ENCODE measurements at regions not wholly inside any gene's neighbourhood (a gene's known extent, or its start where the extent isn't known, plus 50 kb on each side); places are given as distances from the start of the nearest gene placed in this dataset.
"Not testable (repeated sequence)": the region's sequence is repeated elsewhere in the genome, so short reads cannot be mapped to it uniquely, and the experiment has no call there.

DNA sequence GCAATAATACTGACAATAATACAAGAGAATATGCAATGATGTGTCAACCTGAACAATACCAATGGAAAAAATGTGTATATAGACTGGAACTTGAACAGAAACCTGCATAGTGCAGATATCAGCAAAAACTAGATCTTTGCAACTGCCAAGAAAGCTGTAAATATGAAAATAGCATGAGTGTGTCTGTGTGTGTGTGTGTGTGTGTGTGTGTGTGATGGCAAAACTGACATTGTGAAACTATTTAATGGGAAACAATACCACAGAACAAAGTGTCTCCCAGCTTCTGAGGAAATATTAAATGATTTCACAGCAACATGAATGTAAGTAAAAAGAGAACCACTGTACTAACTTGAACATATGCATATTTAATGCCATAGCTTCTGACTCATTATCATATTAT lies 558.2 kb upstream of the LINC00305 start:
- no peak for DNase-seq

DNA sequence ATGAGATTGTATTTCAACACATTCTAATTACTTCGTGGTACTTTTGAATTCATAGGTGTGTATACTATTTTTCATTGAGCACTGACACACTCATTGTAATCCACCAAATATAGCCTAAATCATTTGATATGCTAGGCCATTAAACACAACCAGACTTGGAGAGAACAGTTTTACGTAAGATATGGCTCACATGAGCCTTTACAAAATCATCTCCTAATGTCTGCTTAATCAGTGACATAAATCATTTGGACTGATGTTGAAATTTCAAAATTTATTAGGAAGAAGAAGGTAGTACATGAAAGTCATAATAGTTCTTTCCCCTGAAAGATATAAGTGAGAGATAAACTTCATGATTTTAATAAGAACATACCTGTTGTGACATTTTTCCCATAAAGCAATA lies 550.2 kb upstream of the LINC00305 start:
- DNase-seq: peak; percentile 51

DNA sequence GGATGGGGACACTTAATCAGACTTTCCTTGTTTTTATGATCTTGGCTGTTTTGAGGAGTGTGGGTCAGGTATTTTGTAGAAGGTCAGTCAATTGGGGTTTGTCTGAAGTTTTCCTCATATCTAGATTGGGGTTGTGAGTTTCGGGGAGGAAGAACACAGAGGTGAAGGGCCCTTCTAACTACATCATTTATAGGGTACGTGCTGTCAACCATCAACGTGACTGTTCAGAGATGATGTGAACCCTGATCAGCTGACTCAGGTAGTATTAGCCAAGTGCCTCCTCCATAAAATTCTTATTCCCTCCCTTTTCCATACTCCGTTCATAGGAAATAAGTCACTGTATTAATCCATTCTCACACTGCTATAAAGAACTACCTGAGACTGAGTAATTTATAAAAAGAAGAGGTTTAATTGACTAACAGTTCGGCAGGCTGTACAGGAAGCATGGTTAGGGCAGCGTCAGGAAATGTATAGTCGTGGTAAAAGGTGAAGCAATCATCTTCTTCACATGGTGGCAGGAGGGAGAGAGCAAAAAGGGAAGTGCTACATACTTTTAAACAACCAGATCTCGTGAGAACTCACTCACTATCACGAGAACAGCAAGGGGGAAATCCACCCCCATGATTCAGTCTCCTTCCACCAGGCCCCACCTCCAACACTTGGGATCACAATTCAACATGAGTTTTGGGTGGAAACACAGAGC lies 547.1 kb upstream of the LINC00305 start:
- no peak for DNase-seq

DNA sequence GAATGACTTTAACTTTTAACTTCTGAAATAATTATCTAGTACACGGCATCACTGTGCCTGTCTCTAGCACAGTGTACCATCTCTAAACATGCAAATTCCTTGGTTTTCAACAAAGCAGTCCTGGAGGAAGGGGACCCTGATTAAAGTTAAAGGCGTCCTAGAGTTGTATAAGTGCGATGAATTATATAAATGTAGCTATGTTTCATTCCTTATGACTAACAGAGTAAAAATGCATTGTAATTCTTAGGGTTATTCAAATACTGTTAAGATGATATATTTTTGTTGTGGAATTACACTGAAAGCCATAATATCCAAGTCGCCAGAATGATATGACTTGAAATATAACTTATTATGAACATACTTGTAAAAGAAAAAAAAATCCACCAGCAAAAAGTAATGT lies 544.9 kb upstream of the LINC00305 start:
- peak; percentile 62 for DNase-seq

DNA sequence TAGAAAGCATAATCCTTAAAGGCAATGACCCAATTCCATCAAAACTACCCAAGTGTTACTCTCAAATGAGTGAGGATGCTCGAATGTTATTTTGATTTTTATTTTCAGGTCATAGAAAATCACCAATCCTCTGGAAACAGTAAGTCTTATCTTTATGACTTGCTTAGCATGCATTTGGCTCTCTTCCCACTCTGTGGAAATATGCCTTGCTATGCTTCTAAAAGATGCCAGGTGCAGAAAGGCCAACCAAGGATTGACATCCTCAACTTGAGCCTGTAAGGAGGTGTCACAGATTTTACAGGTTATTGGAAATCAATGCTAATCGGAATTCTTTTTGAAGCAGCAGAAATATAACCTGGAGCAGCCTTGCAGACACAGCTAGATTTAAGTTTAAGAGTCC lies 543.9 kb upstream of the LINC00305 start:
- no peak for DNase-seq

DNA sequence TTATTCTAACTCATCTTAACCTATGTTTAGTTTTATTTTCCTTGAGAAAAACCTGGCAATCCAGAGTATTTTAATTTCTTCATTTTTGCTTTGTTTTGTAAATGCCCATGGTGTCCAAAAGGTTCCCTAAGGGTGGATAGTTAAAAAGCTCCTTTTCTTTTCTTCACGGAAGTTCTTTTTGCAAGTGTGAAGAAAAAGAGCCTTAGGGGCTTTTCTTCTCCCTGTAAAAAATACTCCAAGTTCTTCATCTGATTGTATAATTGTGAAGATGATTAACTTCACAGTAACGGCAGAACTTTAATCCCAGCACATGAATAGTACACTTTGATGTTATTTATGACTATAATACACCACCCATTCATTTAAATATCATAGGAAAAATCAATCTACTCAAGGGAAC lies 530.2 kb upstream of the LINC00305 start:
- no peak for DNase-seq

DNA sequence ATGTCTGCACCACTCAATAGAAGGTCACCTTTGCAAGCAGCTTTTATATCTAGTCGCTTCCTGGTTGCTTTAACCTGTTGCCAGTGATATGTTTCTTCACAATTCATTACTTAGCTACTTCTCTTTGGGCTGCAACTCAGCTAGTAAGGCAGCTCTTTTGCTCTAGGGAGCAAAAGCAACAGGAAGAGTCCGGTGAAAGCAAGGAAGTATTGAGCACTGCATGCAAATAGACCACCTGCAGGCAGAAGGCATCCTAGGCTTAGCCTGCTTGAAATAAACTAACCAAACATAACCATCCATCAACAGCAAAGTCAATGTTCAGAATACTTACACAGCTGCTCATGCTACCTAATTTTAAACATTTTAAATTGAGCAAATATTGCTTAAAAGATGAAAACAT lies 529.2 kb upstream of the LINC00305 start:
- DNase-seq: no peak

DNA sequence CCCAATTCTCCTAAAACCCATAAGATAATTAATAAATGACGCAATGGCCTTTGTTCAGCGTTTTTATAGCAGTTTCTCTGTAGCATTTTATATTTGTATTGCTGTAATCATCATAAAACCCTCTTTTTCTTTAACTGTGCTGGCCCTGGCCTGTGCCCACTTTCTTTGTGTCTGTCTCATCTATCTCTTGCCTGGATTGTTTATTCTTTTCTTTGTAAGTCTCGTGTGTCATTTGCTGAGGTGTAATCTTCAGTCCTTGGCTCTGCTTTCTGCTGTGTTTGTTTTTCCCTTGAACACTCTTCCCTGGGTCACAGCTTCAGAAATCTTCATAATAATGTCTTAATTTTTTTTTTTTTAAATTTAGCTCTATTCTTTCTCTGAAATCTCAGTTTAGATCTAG lies 525.8 kb upstream of the LINC00305 start:
- DNase-seq: no peak

DNA sequence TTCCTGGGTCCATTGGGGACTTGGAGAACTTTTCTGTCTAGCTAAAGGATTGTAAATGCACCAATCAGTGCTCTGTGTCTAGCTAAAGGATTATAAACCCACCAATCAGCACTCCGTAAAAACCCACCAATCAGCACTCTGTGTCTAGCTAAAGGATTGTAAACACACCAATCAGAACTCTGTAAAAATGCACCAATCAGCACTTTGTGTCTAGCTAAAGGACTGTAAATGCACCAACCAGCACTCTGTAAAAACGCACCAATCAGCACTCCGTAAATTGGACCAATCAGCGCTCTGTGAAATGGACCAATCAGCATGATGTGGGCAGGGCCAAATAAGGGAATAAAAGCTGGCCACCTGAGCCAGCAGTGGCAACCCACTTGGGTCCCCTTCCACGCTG lies 522.4 kb upstream of the LINC00305 start:
- not testable (repeated sequence) for DNase-seq

DNA sequence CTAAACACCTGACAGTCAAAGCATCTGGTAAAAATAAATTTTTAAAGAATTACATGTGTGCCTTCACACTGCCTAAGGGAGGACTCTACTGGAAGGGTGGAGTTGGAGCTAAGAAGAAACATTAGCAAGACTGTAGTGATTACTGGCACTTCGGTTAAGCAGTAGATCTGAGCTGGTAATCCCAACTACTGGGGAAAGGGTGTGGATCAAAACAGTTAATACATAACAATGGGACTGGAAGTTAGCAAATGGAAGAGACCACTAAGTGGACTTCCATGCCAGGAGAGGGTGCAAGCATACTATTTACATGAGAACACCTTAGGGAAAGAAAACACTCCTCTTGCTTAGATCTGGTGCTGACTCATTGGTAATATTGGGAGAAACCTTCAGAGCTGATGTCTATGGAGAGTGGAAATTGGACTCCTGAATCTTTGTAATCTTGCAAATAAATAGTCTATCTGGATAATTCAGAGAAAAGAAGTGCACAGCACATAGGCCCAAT lies 519.6 kb upstream of the LINC00305 start:
- DNase-seq: no peak

DNA sequence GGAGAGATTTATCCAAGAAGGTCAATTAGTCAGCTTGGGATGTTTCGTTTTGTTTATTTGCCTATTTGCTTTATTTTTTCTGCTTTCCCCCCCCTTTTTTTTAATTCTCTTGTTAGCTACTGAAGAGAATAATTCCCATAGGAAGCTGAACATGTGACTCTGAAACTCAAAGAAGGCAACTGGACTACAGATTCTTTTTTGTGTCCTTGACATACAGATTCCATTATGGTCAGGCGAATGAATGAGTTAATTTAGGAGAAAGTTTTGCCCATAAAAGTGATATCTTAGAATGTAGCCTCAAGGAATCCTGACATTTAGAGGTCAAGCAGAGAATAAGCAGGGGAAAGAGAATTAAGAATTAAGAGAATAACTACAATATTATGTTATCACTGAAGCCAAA lies 514.2 kb upstream of the LINC00305 start:
- DNase-seq: no peak

DNA sequence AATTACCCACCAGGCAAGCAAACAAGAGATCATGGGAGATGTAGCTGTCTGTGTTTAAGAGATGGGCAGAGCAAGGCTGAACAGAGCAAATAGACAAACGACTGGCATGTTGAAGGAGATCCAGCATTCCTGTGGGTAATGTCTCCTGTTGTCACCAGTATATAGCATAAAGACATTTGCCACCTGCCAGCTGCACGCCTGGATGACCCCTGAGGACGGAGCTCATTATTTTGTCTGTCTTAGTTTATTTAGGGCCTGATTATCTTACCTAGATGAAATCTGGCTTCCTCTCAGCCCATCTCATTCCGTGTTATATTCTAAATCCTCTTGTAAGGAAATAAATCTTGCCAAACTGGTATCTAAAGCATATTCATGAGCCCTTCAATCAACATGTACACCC lies 510.3 kb upstream of the LINC00305 start:
- no peak for DNase-seq

DNA sequence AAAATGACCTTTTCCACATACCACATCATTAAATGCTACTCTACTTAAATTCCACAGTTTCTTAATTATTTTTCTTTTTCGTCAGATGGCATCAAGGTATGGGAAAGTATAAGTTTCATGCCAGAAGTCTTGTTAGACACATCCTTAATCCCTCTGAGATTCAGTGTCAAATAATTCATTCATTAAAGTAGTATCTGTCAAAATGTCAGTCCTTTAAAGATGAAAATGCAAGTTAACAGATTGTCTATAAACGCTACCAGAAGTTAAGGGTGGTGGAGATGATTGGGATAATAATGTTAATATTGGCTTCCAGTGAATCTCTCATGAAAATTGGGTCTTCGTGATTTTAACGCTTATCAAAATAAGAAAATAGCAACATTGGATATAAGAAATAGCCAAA lies 504.2 kb upstream of the LINC00305 start:
- DNase-seq: no peak

DNA sequence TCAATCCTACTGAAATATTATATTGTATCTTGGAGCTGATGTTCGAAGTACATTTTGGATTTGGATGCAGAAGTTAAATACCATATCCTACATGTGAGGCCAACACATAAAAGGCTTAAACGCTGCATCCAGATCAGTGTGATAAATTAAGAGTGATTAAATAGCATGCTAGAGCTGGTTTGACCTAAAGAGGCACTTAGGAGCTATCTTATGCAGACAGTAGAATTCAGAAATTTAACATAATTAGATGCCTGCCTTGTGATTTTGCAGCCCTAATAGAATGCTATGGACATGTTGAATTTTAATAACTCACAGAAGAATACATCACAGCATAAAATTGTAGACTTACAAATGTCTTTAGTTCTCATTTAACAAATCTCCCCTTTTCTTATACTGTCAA lies 501.2 kb upstream of the LINC00305 start:
- DNase-seq: no peak

DNA sequence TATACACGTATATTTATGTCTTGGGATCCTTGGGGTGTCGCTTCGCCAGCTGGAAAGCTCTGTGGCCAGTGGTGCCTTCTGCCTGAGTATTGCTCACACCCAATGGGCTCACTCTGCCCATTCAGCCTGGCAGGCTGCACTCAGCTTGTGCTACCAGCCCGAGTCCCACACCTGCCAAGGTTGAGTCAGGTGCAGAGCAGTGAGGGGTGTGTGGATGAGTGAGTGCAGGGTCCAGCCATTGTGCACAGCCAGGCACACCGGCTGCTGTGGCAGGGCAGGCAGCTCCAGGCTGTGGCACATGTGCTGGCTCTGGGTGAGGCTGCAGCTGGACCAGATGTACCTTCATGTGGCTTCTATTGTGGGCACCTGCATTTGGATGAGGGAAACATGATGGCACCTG lies 496.9 kb upstream of the LINC00305 start:
- DNase-seq: no peak

DNA sequence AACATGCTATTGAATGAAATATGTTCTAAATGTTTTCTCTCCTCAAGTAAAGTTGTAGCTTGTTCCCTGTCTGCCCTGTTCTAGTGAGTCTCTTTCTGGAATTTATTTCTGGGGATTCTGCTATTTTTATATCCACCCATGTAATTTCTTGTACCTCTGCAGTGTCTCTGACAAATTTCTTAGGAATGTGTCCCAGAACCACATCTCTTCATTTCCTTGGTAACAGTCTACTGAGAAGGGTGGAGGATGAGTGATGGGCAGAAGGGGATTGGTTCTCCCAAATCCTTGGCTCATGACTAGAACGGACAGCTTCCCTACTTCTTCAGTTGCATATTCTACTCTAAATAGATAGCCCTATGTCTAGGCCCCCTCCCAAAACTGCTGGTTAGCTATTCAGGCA lies 490.6 kb upstream of the LINC00305 start:
- peak; percentile 81 for DNase-seq

DNA sequence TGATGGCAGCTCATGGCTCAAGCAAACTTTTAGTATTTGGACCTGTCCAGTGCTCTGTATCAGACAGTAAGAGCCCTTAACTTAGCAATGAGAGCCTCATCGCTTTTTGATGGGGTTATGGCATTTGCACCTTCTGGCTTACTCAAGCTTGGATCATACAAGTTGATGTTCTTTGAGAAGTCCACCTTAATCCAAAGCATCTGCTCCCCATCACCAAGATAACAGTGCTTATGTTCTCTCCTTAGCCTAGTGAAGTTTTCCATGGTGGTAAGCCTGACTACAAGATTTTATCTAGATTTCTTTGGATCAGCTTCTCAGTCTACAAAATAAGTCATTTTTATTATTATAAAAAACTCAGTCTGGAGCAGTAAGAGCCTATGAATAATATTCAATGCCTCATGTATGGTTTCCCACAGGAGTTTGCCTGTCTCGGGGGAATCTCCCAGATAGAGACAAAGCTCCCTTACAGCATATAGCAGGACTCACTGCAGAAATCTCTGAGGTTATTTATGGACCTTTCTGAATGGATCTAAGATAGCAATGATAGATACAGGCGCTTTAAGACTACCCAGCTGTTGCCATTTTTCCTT lies 472.2 kb upstream of the LINC00305 start:
- DNase-seq: peak; percentile 40

DNA sequence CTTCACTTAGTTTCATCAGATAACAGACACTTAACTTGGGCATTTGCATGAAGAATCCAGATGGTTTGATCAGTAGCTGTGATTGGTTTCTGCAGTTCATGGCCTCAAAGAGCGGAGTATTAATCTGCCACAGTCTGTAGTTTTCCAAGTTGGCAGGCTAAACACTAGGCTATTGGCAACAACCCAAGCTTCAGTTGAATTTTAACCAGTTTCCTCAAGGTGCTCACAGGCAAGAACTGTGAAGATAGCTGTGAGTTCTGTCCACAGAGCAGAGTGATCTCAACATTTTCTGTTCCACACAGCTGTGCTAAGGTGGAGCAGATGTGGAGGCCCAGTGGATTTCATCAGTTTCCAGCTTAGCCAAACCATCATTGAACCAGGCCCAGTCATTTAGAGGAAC lies 469.5 kb upstream of the LINC00305 start:
- DNase-seq: no peak

DNA sequence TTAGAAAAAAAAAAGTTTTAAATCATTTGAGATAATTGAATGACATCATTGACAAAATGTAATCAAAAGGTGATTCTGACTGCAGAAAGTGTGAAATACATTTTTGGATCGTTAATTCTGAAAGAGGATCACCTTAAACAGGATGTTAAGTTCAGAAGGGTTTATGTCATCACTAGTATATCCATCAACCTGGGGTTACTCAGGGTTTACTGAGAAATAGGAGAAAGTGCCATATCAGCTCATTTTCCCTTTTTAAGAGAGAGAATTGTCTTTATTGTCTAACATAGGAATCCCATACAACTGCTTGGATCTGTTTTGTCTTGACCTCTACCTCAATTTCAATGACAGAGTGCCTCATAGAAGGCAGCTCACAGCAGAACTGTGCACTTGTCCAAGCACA lies 466.1 kb upstream of the LINC00305 start:
- no peak for DNase-seq

DNA sequence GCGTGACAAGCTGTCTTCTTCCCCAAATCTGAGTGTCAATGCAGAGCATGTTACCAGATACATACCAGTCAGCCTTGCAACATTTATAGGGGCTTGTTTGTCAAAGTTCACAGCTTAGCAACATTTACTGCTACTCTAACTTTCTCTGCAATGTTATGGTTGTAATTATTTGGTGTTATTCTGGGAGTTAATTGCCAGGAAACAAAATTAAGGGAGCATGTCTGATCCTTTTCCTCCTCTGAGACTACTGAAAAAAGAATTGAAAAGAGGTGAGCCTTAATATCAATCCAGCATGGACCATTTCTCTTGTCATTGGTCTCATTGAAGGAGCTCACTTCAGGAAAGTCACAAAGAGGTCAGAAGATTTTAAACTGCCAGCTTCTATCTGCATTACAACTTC lies 465.6 kb upstream of the LINC00305 start:
- no peak for DNase-seq

DNA sequence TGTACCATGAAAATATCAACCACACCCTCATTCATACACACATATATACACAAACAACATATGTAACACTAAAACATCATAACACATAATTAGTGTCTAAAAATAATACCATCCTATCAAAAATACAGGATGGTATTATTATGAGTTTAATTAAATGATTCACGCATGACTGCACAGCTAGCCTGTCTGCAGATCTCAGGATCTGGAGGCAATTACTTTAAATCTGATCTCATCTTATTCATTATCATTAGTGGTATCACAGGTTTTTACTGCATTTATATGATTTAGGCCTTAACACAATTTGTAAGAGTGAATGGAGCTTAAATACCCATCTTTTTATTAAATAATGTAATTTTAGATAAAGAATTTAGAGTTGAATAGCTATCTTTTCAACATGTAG lies 443.4 kb upstream of the LINC00305 start:
- DNase-seq: no peak

DNA sequence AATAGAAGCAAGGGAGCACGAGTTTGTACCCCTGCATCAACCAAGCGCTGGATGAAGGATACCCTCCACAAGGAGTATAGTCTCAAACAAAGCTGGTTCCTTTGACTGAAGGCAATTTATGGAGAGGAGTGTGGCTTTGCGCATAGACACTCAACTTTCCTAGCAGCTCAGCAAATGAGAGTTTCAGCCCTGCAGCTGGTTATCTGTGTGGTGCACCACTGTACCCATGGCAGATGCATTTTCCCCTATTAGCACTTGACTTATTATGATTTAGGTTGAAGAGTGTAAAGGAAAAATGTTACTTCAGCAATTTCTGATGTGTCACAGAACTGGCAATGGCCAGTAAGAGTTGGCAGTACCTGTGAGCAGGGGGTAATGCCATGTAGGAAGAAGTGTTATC lies 440.1 kb upstream of the LINC00305 start:
- DNase-seq: no peak

DNA sequence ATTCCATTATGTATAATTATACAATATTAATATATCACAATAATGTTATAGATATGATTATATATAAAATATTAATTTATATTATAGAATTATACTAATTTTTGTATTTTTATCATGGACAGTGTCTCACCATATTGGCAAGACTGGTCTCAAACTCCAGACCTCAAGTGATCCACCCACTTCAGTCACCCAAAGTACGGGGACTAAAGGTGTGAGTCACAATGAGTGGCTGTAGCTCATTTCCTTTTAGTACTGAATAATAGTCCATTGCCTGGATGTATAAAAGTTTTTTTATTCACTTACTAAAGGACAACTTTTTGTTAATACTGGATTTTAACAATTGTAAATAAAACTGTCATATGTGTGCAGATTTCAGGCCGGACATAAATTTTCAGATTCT lies 417.6 kb upstream of the LINC00305 start:
- no peak for DNase-seq

DNA sequence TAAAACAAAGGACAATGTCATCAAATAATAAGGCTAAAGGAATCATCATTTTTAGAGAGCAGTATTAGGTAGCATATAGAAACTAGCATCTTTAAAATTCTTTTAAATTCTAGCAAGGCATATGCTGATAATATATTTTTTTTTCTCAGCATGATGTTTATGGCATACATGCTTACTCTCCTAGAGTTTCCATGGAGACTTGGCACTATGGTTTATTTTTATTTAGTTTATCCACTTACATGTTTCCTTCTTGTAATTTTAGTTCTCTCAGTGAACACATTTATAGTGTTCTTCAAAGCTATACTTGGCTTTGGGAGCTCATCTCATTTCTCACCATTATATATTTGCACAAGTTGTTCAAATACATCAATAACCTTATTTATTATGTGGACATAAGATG lies 413.8 kb upstream of the LINC00305 start:
- DNase-seq: no peak

DNA sequence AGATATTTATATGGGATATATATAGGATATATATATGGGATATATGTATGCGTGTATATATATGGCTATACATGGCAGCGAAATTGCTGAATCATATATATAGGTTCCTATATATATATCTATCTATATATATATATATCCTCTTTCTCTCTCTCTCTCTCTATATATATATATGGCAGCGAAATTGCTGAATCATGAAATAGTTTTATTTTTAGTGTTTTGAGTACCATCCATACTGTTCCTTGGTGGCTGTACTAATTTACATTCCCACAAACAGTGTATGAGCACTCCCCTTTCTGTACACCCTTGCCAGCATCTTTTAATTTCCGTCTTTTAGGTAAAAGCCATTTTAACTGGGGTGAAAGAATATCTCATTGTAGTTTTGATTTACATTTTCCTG lies 397.6 kb upstream of the LINC00305 start:
- DNase-seq: no peak

Measured in fibroblast of skin of right quadriceps (primary cell).